Glutamatergic neuron (in vitro differentiated cells): ENCODE measurements at regions not wholly inside any gene's neighbourhood (a gene's known extent, or its start where the extent isn't known, plus 50 kb on each side); places are given as distances from the start of the nearest gene placed in this dataset.

Experiments used
- DNase-seq: peaks from one replicate; pipeline ENCODE4 v3.0.0; 2022
- H3K27ac Mint-ChIP-seq: one replicate; pipeline ENCODE4 v1.8.0; 2020; ENCODE audit warnings: mild to moderate bottlenecking, mixed read lengths, inconsistent platforms; ENCODE audit not compliant: unreplicated experiment
- H3K27me3 Mint-ChIP-seq: one replicate; pipeline ENCODE4 v1.8.0; 2020; ENCODE audit warnings: mild to moderate bottlenecking, moderate library complexity, mixed read lengths, inconsistent platforms; ENCODE audit not compliant: unreplicated experiment
- H3K36me3 Mint-ChIP-seq: one replicate; pipeline ENCODE4 v1.8.0; 2020; ENCODE audit warnings: mild to moderate bottlenecking, mixed read lengths, inconsistent platforms; ENCODE audit not compliant: unreplicated experiment
- H3K4me1 Mint-ChIP-seq: one replicate; pipeline ENCODE4 v1.8.0; 2020; ENCODE audit warnings: mild to moderate bottlenecking, low read depth, mixed read lengths, inconsistent platforms; ENCODE audit not compliant: unreplicated experiment
- H3K4me3 Mint-ChIP-seq: one replicate; pipeline ENCODE4 v1.8.0; 2020; ENCODE audit warnings: mild to moderate bottlenecking, mixed read lengths, inconsistent platforms; ENCODE audit not compliant: unreplicated experiment
- H3K9me3 Mint-ChIP-seq: one replicate; pipeline ENCODE4 v1.8.0; 2020; ENCODE audit warnings: mild to moderate bottlenecking, moderate library complexity, mixed read lengths, inconsistent platforms; ENCODE audit not compliant: unreplicated experiment
- TF ChIP-seq, protein P1 (sequence below): fragments of 200-600 bp; sonication (generic); IDR thresholded peaks from one replicate; pipeline ENCODE4 v1.5.0; 2021; ENCODE audit not compliant: partially characterized antibody, unreplicated experiment

DNA sequence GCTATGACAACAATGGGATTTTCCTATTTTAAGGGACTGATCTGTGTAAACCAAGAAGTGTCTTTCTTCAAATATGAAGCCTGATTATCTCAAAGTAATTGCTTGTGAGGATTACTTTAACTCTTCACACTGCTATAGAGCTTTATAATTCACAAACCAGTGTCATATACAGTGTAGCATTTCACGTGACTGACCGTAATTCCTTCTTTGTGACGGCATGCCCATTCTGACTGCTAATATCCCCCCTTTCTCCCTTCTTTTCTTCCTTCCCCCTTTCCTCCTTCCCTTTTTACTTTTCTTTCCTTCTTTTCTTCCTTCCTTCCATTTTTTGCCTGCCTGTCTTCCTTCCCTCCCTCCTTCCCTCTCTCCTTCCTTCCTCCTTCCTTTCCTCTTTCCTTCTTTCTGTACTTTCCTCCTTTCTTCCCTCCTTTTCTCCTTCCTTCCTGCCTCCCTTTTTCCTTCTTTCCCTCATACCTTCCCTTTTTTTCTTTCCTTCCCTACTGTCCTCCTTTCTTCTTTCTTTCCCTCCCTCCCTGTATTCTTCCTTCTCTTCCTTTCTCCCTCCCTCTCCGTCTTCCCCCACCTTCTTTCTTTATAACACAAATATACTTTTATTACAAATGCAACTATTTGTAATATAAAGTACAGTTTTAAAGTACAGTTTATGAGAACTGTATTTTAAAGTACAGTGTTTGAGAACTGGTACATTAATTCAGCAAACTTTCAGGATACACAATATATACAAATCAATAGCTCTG lies 75.0 kb upstream of the EXOC2 start:
- H3K36me3 Mint-ChIP-seq: peaks cover 3% of the 10 kb centered on the region
- H3K9me3 Mint-ChIP-seq: peaks cover 3% of the 10 kb centered on the region
- TF ChIP-seq, protein P1, sequence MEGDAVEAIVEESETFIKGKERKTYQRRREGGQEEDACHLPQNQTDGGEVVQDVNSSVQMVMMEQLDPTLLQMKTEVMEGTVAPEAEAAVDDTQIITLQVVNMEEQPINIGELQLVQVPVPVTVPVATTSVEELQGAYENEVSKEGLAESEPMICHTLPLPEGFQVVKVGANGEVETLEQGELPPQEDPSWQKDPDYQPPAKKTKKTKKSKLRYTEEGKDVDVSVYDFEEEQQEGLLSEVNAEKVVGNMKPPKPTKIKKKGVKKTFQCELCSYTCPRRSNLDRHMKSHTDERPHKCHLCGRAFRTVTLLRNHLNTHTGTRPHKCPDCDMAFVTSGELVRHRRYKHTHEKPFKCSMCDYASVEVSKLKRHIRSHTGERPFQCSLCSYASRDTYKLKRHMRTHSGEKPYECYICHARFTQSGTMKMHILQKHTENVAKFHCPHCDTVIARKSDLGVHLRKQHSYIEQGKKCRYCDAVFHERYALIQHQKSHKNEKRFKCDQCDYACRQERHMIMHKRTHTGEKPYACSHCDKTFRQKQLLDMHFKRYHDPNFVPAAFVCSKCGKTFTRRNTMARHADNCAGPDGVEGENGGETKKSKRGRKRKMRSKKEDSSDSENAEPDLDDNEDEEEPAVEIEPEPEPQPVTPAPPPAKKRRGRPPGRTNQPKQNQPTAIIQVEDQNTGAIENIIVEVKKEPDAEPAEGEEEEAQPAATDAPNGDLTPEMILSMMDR: no peak
- H3K27ac Mint-ChIP-seq: no peak overlapping the region
- H3K4me3 Mint-ChIP-seq: no peak overlapping the region
- DNase-seq: no peak
- H3K27me3 Mint-ChIP-seq: peaks cover 3% of the 10 kb centered on the region
- peaks cover 8% of the 10 kb centered on the region for H3K4me1 Mint-ChIP-seq

DNA sequence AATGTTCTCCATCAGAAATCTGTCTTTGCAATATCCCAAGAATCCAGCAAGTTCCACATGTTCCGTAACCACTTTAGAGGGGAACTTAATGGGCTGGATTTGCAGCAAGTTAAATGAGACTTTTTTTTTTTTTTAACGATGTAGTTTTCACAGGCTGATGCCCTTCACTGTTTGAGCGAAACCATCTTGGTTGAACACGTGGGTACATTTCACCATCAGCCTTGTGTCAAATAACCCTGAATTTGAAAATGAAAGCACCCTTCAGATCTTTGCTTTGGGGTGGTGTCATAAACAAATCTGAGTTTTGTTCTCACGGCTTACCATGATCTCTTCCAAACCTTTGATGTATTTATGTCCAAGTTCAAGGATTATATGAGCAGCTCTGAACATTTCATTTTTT lies 73.7 kb upstream of the EXOC2 start:
- peaks cover 3% of the 10 kb centered on the region for H3K9me3 Mint-ChIP-seq
- no peak overlapping the region for H3K27ac Mint-ChIP-seq
- H3K4me1 Mint-ChIP-seq: peaks cover 8% of the 10 kb centered on the region
- peaks cover 3% of the 10 kb centered on the region for H3K36me3 Mint-ChIP-seq
- H3K27me3 Mint-ChIP-seq: peaks cover 3% of the 10 kb centered on the region
- no peak overlapping the region for H3K4me3 Mint-ChIP-seq
- TF ChIP-seq, protein P1: no peak
- no peak for DNase-seq

DNA sequence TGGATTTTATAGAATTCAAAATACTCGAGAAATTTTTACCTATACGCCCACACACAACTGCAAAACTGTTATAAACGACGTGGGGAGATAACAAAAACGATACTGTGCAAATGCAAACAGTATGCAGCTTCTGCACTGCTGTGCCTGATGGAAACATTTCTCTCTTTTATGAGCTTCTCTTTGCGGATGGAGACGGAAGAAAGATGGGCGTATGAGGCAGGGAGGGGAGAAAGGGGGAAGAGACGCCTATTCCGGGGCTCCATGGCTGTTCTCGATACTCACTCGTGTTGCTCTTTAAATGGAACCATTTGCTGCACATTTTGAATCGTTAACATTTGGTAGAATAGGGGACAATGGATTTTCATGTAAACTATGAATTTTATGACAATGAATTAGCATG lies 69.1 kb upstream of the EXOC2 start:
- Mint-ChIP-seq H3K4me3 (no peak overlapping the region), H3K27ac (no peak overlapping the region), H3K36me3 (peaks cover 4% of the 10 kb centered on the region), H3K4me1 (peaks cover 8% of the 10 kb centered on the region), H3K27me3 (peaks cover 3% of the 10 kb centered on the region), H3K9me3 (peaks cover 3% of the 10 kb centered on the region)
- DNase-seq: no peak
- TF ChIP-seq, protein P1: no peak

DNA sequence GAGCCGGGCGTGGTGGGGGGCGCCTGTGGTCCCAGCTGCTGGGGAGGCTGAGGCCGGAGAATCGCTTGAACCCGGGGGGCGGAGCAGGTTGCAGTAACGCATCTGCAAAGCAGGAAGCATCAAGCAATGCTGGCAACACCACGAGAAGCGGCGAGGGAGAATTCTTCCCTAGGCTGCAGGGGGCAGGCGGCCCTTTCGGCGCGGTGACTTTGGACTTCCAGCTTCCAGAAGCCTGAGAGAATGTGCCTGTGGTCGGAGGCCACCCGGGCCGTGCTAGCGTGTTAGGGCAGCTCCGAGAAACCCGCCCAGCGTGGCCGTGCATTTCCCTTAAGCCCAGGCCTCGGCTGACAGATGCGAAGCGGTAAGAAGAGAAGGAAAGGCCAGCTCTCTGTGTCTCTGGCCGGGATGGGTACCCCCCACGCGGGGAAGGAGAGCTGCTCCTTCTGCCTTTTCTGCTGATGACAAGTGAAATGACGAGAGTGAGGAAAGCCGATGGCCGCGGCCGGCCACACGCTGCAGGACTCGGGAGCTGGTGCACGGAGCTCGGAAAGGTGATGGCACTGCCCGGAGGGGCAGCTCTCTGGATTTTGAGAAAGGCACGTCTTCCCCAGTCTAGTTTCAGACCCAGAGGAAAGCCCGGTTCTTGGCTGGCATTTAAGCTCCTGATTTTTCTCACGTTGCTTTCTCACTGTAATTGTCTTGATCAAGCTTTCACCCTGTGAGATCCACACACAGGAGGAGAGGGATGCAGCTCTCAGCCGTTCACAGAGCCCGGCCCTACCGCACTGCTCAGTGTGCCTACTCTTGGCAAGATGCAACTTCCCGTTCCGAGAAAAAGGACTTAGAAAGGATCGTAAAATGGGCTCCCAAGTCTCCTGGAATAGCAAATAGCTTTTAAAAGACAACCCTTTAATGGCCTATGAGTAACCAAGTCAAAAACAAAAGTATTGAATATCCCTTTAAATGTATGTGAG lies 68.3 kb upstream of the EXOC2 start:
- TF ChIP-seq, protein P1: no peak
- DNase-seq: no peak
- peaks cover 8% of the 10 kb centered on the region for H3K4me1 Mint-ChIP-seq
- no peak overlapping the region for H3K4me3 Mint-ChIP-seq
- no peak overlapping the region for H3K27ac Mint-ChIP-seq
- H3K9me3 Mint-ChIP-seq: peaks cover 3% of the 10 kb centered on the region
- H3K36me3 Mint-ChIP-seq: peaks cover 11% of the 10 kb centered on the region
- peaks cover 3% of the 10 kb centered on the region for H3K27me3 Mint-ChIP-seq
